Astrocyte of the spinal cord (primary cell): ENCODE measurements at regions not wholly inside any gene's neighbourhood (a gene's known extent, or its start where the extent isn't known, plus 50 kb on each side); places are given as distances from the start of the nearest gene placed in this dataset.

Source experiments
- DNase-seq: peaks from one replicate; pipeline ENCODE4 v3.0.0; 2011; ENCODE audit warnings: low read depth, low spot score
- H3K4me3 ChIP-seq: 2 replicates; pipeline ENCODE4 v1.5.1; 2011; ENCODE audit warnings: low read depth, mild to moderate bottlenecking, low read length, moderate library complexity
- in situ Hi-C: cut with HindIII; loops from 2 replicates; pipeline ENCODE4 v1.10.0; 2017; ENCODE audit warnings: low sequenced_read_pairs
- TF ChIP-seq, protein P1 (sequence below): IDR thresholded peaks from 2 replicates; pipeline ENCODE4 v1.5.1; 2012; ENCODE audit warnings: low read depth, mild to moderate bottlenecking, low read length, inconsistent platforms

DNA sequence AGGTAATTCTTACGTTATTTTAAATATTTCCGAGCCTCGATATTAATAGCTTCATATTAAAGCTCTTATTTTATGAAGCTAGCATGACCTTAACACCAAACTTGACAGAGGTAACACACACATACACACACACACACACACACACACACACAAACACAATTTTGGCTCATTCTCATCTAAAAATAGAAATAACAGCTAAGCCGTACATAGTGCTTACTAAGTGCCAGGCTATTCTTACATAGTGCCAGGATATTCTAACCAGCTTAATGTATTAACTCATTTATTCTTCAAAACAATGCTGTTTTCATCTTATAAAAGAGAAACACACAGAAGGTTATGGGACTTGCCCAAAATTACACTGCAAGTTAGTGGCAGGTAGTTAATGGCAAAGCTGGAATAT is 87.0 kb upstream of the BLTP1 start:
- TF ChIP-seq, protein P1, sequence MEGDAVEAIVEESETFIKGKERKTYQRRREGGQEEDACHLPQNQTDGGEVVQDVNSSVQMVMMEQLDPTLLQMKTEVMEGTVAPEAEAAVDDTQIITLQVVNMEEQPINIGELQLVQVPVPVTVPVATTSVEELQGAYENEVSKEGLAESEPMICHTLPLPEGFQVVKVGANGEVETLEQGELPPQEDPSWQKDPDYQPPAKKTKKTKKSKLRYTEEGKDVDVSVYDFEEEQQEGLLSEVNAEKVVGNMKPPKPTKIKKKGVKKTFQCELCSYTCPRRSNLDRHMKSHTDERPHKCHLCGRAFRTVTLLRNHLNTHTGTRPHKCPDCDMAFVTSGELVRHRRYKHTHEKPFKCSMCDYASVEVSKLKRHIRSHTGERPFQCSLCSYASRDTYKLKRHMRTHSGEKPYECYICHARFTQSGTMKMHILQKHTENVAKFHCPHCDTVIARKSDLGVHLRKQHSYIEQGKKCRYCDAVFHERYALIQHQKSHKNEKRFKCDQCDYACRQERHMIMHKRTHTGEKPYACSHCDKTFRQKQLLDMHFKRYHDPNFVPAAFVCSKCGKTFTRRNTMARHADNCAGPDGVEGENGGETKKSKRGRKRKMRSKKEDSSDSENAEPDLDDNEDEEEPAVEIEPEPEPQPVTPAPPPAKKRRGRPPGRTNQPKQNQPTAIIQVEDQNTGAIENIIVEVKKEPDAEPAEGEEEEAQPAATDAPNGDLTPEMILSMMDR, result no peak
- in situ Hi-C loops, result no loop called here
- no peak for DNase-seq
- no peak overlapping the region for H3K4me3 ChIP-seq

DNA sequence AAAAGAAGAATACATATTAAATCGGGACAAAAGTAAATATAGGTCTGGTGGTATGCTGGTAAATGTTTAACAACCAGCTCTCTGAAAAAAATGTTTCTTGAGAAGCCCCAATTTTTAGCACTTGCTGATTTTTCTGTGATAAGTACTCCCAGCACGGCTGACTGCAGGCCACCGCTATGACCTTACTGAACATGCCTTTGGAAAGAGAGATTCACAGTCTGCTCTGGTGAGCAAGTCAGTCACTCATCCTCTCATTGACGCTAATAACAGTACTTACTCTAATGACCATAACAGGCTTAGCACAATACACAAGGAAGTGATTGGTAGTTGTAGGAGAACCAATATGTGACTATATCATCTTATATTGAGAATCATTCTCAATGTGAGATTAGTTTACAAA is 98.9 kb upstream of the BLTP1 start:
- TF ChIP-seq, protein P1, result no peak
- no peak for DNase-seq
- no peak overlapping the region for H3K4me3 ChIP-seq
- in situ Hi-C loops, result no loop called here

DNA sequence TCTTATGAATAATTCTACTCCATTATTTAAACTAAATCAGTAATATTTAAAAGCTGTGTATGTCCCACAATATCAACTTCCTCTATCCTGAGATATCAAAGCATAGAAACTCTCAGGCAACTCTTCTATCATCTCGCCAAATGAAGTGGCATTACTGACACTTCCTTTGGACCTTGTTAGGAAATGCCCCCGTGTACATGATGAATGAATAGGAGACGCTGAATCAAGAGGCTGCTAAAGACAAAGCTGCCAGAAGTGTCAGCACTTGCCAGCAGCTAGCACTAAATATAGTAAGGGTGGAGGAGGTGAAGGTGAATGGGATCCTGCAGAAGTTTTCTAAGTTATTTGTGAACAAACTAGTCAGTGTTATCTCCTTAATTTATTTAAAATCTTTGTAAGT is 99.5 kb upstream of the BLTP1 start:
- no peak for DNase-seq
- in situ Hi-C loops, result no loop called here
- no peak overlapping the region for H3K4me3 ChIP-seq
- TF ChIP-seq, protein P1, result no peak

- TF ChIP-seq, protein P1, result no peak
- no peak overlapping the region for H3K4me3 ChIP-seq
- DNase-seq, result no peak
- in situ Hi-C loops, result no loop called here
Observed at GRCh38 chr4:122050841-122051240, 99.0 kb upstream of the TRPC3 start.

GRCh38 chr4:122047456-122048425 is 95.9 kb upstream of the TRPC3 start:
- TF ChIP-seq, protein P1, result no peak
- H3K4me3 ChIP-seq, result no peak overlapping the region
- no peak for DNase-seq
- in situ Hi-C loops, result no loop called here

- no peak overlapping the region for H3K4me3 ChIP-seq
- no peak for DNase-seq
- TF ChIP-seq, protein P1, result no peak
- in situ Hi-C loops, result no loop called here
Observed at GRCh38 chr4:122046255-122046654, 94.4 kb upstream of the TRPC3 start.
